RPMI7951 (cell line): ENCODE measurements at regions not wholly inside any gene's neighbourhood (a gene's known extent, or its start where the extent isn't known, plus 50 kb on each side); places are given as distances from the start of the nearest gene placed in this dataset.
"Not testable (repeated sequence)": the region's sequence is repeated elsewhere in the genome, so short reads cannot be mapped to it uniquely, and the experiment has no call there.

Experiments used
- DNase-seq: peaks from one replicate; pipeline ENCODE4 v3.0.0-alpha.2; 2012; ENCODE audit warnings: low read depth

- DNase-seq: no peak
These were observed 822.1 kb downstream of the TENT5A start for GRCh38 chr6:80930376-80930775.

- DNase-seq: no peak
These were observed 817.3 kb downstream of the BCKDHB start for GRCh38 chr6:80923816-80924215.

- no peak for DNase-seq
These were observed 816.5 kb downstream of the BCKDHB start for GRCh38 chr6:80922916-80923455.

- no peak for DNase-seq
These were observed 815.5 kb downstream of the BCKDHB start for GRCh38 chr6:80921861-80922460.

- no peak for DNase-seq
These were observed 801.4 kb downstream of the BCKDHB start for GRCh38 chr6:80907831-80908230.

GRCh38 chr6:80903711-80904110 lies 797.2 kb downstream of the BCKDHB start:
- DNase-seq: no peak

GRCh38 chr6:80886475-80886874 lies 780.0 kb downstream of the BCKDHB start:
- DNase-seq: no peak

- DNase-seq: no peak
These were observed 766.5 kb downstream of the BCKDHB start for GRCh38 chr6:80872951-80873308.

GRCh38 chr6:80872199-80872950 lies 765.9 kb downstream of the BCKDHB start:
- DNase-seq: no peak

- DNase-seq: no peak
These were observed 756.3 kb downstream of the BCKDHB start for GRCh38 chr6:80862756-80863155.

GRCh38 chr6:80860107-80860506 lies 753.6 kb downstream of the BCKDHB start:
- no peak for DNase-seq

GRCh38 chr6:80847973-80848372 lies 741.5 kb downstream of the BCKDHB start:
- not testable (repeated sequence) for DNase-seq

GRCh38 chr6:80832337-80832736 lies 725.9 kb downstream of the BCKDHB start:
- no peak for DNase-seq

- no peak for DNase-seq
These were observed 686.9 kb downstream of the BCKDHB start for GRCh38 chr6:80793411-80793810.

- DNase-seq: no peak
These were observed 685.7 kb downstream of the BCKDHB start for GRCh38 chr6:80792151-80792550.

GRCh38 chr6:80789912-80790570 lies 683.6 kb downstream of the BCKDHB start:
- DNase-seq: no peak

- not testable (repeated sequence) for DNase-seq
These were observed 676.8 kb downstream of the BCKDHB start for GRCh38 chr6:80783271-80783670.

GRCh38 chr6:80771941-80772340 lies 665.5 kb downstream of the BCKDHB start:
- peak; percentile 22 for DNase-seq

GRCh38 chr6:80769106-80769505 lies 662.6 kb downstream of the BCKDHB start:
- no peak for DNase-seq

GRCh38 chr6:80767808-80768207 lies 661.3 kb downstream of the BCKDHB start:
- peak; percentile 84 for DNase-seq

- no peak for DNase-seq
These were observed 637.7 kb downstream of the BCKDHB start for GRCh38 chr6:80744213-80744612.

GRCh38 chr6:80742481-80742880 lies 636.0 kb downstream of the BCKDHB start:
- peak; percentile 53 for DNase-seq

GRCh38 chr6:80733641-80734040 lies 627.2 kb downstream of the BCKDHB start:
- no peak for DNase-seq
